OCI-LY3 (cell line): ENCODE measurements at regions not wholly inside any gene's neighbourhood (a gene's known extent, or its start where the extent isn't known, plus 50 kb on each side); places are given as distances from the start of the nearest gene placed in this dataset.

Experiments used
- H2AFZ ChIP-seq: fragments of 200-600, 300-600 bp; shearing (Covaris generic); 2 replicates; pipeline ENCODE4 v1.6.0; 2014; ENCODE audit warnings: antibody characterized with exemption, low read depth, low read length
- H3K27ac ChIP-seq: fragments of 200-600, 300-600 bp; sonication (generic); 2 replicates; pipeline ENCODE4 v1.5.1; 2014; ENCODE audit warnings: mild to moderate bottlenecking, low read length, moderate library complexity, mixed read lengths
- H3K27me3 ChIP-seq: fragments of 200-600, 300-600 bp; sonication (generic); 2 replicates; pipeline ENCODE4 v1.6.1; 2014; ENCODE audit warnings: low read depth, low read length, mixed read lengths
- H3K36me3 ChIP-seq: fragments of 200-600, 300-600 bp; sonication (generic); replicated peaks from 2 replicates; pipeline ENCODE3; 2014; ENCODE audit warnings: low read depth, low read length, mixed read lengths
- H3K4me1 ChIP-seq: fragments of 300-600, 200-600 bp; sonication (generic); 2 replicates; pipeline ENCODE4 v1.6.1; 2014; ENCODE audit warnings: low read length, mixed read lengths
- H3K4me2 ChIP-seq: fragments of 200-600, 300-600 bp; sonication (generic); 2 replicates; pipeline ENCODE4 v1.6.1; 2014; ENCODE audit warnings: low read length, mixed read lengths
- H3K4me3 ChIP-seq: fragments of 300-600, 200-600 bp; sonication (generic); 2 replicates; pipeline ENCODE4 v1.5.1; 2014; ENCODE audit warnings: antibody characterized with exemption, mild to moderate bottlenecking, low read length, moderate library complexity
- H3K79me2 ChIP-seq: fragments of 300-600, 200-600 bp; shearing (Covaris generic); 2 replicates; pipeline ENCODE4 v1.6.1; 2014; ENCODE audit warnings: mild to moderate bottlenecking, low read length, mixed read lengths
- H3K9ac ChIP-seq: fragments of 300-600, 200-600 bp; shearing (Covaris generic); 2 replicates; pipeline ENCODE4 v1.6.0; 2014; ENCODE audit warnings: mild to moderate bottlenecking, low read length, moderate library complexity
- H3K9me3 ChIP-seq: fragments of 200-600, 300-600 bp; shearing (Covaris generic); 2 replicates; pipeline ENCODE4 v1.6.1; 2014; ENCODE audit warnings: low read length, mixed read lengths; ENCODE audit not compliant: insufficient read depth
- H4K20me1 ChIP-seq: fragments of 200-600, 300-600 bp; sonication (generic); 2 replicates; pipeline ENCODE4 v1.6.1; 2016; ENCODE audit warnings: low read length, mixed read lengths; ENCODE audit not compliant: insufficient read depth
- EZH2phosphoT487 ChIP-seq: fragments of 200-600 bp; shearing (Covaris generic); IDR thresholded peaks from 2 replicates; pipeline ENCODE4 v1.6.1; 2018; ENCODE audit warnings: antibody characterized with exemption, mixed run types, low read depth
- TF ChIP-seq, protein P1 (sequence below): fragments of 200-600, 300-600 bp; sonication (generic); IDR thresholded peaks from 2 replicates; pipeline ENCODE4 v1.5.1; 2014; ENCODE audit warnings: antibody characterized with exemption, low read length, low read depth

DNA sequence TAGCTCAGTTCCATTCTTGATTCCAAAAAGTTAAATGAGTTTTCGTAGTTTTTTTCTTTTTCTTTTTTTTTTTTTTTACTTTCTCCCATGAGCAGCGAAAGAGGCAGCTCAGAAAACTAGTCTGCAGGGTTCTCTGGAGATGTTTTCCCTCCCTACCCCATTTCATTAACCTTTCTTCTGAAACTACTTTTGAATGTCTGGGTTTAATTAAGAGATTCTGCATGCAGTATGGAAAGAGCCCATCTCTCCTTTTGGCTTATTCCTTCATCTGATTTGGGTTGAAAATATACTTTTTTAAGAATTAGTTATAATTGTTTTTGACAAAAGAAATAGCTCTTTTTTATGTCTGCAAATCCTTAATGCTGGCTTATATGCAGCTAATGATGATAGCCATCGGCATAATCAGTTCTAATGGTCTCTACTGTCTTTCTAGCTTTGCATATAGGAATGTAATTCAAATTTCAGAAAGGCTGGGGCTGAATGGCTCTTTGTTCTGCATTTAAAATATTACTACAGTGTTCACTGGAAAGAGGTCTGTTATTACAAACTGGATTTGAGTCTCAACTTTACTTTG is 265.3 kb downstream of the FAT3 start:
- H3K9me3 ChIP-seq, result no peaks in the 10 kb centered on the region
- H3K4me1 ChIP-seq, result no peaks in the 10 kb centered on the region
- H3K9ac ChIP-seq, result no peak overlapping the region
- no peak overlapping the region for H3K4me2 ChIP-seq
- no peak overlapping the region for H2AFZ ChIP-seq
- H4K20me1 ChIP-seq, result no peaks in the 10 kb centered on the region
- no peak overlapping the region for H3K27ac ChIP-seq
- no peak for TF ChIP-seq EZH2phosphoT487
- TF ChIP-seq, protein P1, sequence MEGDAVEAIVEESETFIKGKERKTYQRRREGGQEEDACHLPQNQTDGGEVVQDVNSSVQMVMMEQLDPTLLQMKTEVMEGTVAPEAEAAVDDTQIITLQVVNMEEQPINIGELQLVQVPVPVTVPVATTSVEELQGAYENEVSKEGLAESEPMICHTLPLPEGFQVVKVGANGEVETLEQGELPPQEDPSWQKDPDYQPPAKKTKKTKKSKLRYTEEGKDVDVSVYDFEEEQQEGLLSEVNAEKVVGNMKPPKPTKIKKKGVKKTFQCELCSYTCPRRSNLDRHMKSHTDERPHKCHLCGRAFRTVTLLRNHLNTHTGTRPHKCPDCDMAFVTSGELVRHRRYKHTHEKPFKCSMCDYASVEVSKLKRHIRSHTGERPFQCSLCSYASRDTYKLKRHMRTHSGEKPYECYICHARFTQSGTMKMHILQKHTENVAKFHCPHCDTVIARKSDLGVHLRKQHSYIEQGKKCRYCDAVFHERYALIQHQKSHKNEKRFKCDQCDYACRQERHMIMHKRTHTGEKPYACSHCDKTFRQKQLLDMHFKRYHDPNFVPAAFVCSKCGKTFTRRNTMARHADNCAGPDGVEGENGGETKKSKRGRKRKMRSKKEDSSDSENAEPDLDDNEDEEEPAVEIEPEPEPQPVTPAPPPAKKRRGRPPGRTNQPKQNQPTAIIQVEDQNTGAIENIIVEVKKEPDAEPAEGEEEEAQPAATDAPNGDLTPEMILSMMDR, result no peak
- H3K27me3 ChIP-seq, result no peaks in the 10 kb centered on the region
- no peak overlapping the region for H3K4me3 ChIP-seq
- H3K36me3 ChIP-seq, result no peaks in the 10 kb centered on the region
- no peaks in the 10 kb centered on the region for H3K79me2 ChIP-seq

DNA sequence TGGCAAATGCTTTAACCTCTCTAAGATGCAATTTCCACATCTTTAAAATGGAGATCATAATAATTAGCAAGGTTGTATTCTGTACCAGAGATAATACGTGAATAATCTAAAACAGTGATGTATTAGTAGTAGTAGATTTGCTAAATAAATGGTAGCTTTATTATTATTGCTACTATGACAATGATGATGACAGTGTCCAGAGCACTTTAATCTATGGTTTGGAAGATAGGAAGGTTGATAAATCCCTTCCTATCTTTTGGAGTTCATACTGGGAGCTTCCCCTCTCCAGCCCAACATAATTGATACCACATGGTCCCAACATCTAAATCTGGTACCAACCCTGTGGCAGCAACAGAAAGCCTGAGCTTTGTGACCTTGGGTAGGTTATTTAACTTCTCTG is 267.8 kb downstream of the FAT3 start:
- Histone ChIP-seq H2AFZ (no peak overlapping the region), H3K36me3 (no peaks in the 10 kb centered on the region), H3K27ac (no peak overlapping the region)

DNA sequence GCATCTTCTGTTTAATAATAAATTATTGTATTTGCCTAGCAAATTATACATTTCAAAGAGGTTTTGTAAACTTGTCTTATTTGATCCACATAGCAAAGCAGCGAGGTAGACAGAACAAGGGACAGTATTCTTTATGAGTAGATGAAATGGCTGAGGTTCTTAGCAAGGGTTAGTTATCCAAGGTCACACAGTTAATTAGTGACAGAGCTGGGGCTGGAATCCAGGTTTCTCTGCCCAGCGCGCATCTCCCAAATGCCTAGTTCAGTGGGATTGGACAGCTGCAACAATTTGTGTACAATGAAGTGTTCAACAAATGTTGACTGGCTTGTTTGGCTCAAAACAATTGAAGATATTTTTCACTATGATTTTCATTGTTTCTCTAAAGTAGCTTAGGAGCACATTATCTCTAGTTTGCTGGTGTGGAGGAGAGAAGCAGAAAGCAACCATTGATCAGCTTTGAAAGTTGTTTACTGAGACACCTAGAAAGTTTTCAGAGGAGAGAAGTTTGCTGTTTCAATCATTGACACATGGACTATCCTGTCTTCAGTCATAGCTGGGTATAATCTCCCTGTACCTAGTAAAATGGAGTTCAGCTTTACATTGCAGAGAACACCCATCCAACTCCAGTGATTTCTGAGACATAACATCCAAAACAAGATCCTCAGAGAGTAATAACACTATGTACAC is 270.6 kb downstream of the FAT3 start:
- H3K9me3 ChIP-seq, result no peaks in the 10 kb centered on the region
- no peak overlapping the region for H3K4me2 ChIP-seq
- H3K79me2 ChIP-seq, result no peaks in the 10 kb centered on the region
- no peak overlapping the region for H3K27ac ChIP-seq
- no peak overlapping the region for H3K4me3 ChIP-seq
- H3K4me1 ChIP-seq, result peaks cover 9% of the 10 kb centered on the region
- no peak overlapping the region for H3K9ac ChIP-seq
- H4K20me1 ChIP-seq, result no peaks in the 10 kb centered on the region
- no peak overlapping the region for H2AFZ ChIP-seq
- TF ChIP-seq, protein P1, result no peak
- no peak for TF ChIP-seq EZH2phosphoT487
- no peaks in the 10 kb centered on the region for H3K36me3 ChIP-seq
- H3K27me3 ChIP-seq, result no peaks in the 10 kb centered on the region

More for the DNA sequence above, 267.8 kb downstream of the FAT3 start:
- Histone ChIP-seq H3K79me2 (no peaks in the 10 kb centered on the region), H3K4me3 (no peak overlapping the region), H3K27me3 (no peaks in the 10 kb centered on the region), H3K9ac (no peak overlapping the region), H3K4me1 (no peaks in the 10 kb centered on the region), H3K9me3 (no peaks in the 10 kb centered on the region), H4K20me1 (no peaks in the 10 kb centered on the region), H3K4me2 (no peak overlapping the region)
- TF ChIP-seq, protein P1, result no peak
- no peak for TF ChIP-seq EZH2phosphoT487

DNA sequence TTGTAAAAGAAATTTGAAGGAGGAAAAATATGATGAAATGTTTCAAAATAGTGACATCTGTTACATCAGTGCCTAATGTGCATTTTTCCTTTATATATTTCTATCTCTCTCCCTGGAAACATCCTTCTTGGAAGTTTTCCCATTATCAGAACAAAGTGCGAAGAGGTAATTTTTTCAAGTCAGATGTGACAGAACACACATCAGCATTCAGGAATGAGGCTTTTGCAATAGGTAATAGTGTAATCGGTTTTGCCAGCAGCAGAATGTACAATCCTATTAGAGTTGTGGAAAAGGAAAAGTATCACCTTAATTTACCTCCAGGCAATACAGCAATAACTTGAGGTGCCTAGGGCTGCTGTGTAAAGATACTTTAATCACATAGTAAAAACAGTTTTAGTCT is 275.8 kb downstream of the FAT3 start:
- Histone ChIP-seq H3K9me3 (no peaks in the 10 kb centered on the region), H3K36me3 (no peaks in the 10 kb centered on the region), H3K27ac (no peak overlapping the region), H3K9ac (no peak overlapping the region), H2AFZ (no peak overlapping the region), H3K4me1 (peaks cover 9% of the 10 kb centered on the region), H3K79me2 (no peaks in the 10 kb centered on the region), H4K20me1 (no peaks in the 10 kb centered on the region), H3K4me3 (no peak overlapping the region), H3K27me3 (no peaks in the 10 kb centered on the region), H3K4me2 (no peak overlapping the region)
- no peak for TF ChIP-seq EZH2phosphoT487
- TF ChIP-seq, protein P1, result no peak
